ENCODE measurements at regions not wholly inside any gene's neighbourhood (a gene's known extent, or its start where the extent isn't known, plus 50 kb on each side); places are given as distances from the start of the nearest gene placed in this dataset.

GRCh38 chr5:56369361-56369811 is 136.3 kb upstream of the ANKRD55 start:
- DNase-seq: no peak
- Histone ChIP-seq H3K4me3 (no peak overlapping the region), H3K36me3 (no peaks in the 10 kb centered on the region), H3K4me1 (no peaks in the 10 kb centered on the region), H3K9me3 (no peaks in the 10 kb centered on the region), H3K27me3 (no peaks in the 10 kb centered on the region), H3K27ac (no peak overlapping the region)
- 89 to 97% (median 94%) methylated on average over 3 of the region's 3 CpGs for WGBS, 5 donors
- TF ChIP-seq EP300 (IDR thresholded peaks at IDR 0.05): no peak
- intact Hi-C loops (cut with DNase I; ENCODE audit: low total_unique reads): no loop called here

- TF ChIP-seq POLR2AphosphoS5 (IDR thresholded peaks at IDR 0.05): no peak
- TF ChIP-seq POLR2A (IDR thresholded peaks at IDR 0.05): no peak
- TF ChIP-seq EP300 (IDR thresholded peaks at IDR 0.05): no peak
- TF ChIP-seq, protein P1, sequence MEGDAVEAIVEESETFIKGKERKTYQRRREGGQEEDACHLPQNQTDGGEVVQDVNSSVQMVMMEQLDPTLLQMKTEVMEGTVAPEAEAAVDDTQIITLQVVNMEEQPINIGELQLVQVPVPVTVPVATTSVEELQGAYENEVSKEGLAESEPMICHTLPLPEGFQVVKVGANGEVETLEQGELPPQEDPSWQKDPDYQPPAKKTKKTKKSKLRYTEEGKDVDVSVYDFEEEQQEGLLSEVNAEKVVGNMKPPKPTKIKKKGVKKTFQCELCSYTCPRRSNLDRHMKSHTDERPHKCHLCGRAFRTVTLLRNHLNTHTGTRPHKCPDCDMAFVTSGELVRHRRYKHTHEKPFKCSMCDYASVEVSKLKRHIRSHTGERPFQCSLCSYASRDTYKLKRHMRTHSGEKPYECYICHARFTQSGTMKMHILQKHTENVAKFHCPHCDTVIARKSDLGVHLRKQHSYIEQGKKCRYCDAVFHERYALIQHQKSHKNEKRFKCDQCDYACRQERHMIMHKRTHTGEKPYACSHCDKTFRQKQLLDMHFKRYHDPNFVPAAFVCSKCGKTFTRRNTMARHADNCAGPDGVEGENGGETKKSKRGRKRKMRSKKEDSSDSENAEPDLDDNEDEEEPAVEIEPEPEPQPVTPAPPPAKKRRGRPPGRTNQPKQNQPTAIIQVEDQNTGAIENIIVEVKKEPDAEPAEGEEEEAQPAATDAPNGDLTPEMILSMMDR (IDR thresholded peaks at IDR 0.05): no peak
- WGBS, 5 donors: 95 to 100% (median 97%) methylated on average over 2 of the region's 2 CpGs
- DNase-seq: no peak
- Histone ChIP-seq H3K4me1 (no peaks in the 10 kb centered on the region), H3K27ac (no peak overlapping the region), H3K27me3 (no peaks in the 10 kb centered on the region), H3K36me3 (no peaks in the 10 kb centered on the region), H3K9me3 (no peaks in the 10 kb centered on the region), H3K4me3 (no peak overlapping the region)
- intact Hi-C loops (cut with DNase I; ENCODE audit: low total_unique reads): no loop called here
These were observed 134.6 kb upstream of the ANKRD55 start for GRCh38 chr5:56367748-56368147.

GRCh38 chr5:56366986-56367385 is 133.9 kb upstream of the ANKRD55 start:
- DNase-seq: no peak
- Histone ChIP-seq H3K27me3 (no peaks in the 10 kb centered on the region), H3K9me3 (no peaks in the 10 kb centered on the region), H3K4me3 (no peak overlapping the region), H3K4me1 (no peaks in the 10 kb centered on the region), H3K27ac (no peak overlapping the region), H3K36me3 (no peaks in the 10 kb centered on the region)
- intact Hi-C loops (cut with DNase I; ENCODE audit: low total_unique reads): no loop called here
- WGBS, 5 donors: 95 to 100% (median 98%) methylated on average over 1 of the region's 1 CpG
- TF ChIP-seq, protein P1 (IDR thresholded peaks at IDR 0.05): no peak
- TF ChIP-seq POLR2A (IDR thresholded peaks at IDR 0.05) (no peak), EP300 (IDR thresholded peaks at IDR 0.05) (no peak), POLR2AphosphoS5 (IDR thresholded peaks at IDR 0.05) (no peak)

GRCh38 chr5:56361398-56361797 is 128.3 kb upstream of the ANKRD55 start:
- H3K36me3 ChIP-seq: no peaks in the 10 kb centered on the region
- H3K4me3 ChIP-seq: no peak overlapping the region
- no peaks in the 10 kb centered on the region for H3K9me3 ChIP-seq
- 85 to 96% (median 93%) methylated on average over 2 of the region's 2 CpGs for WGBS, 5 donors
- no peak for TF ChIP-seq POLR2AphosphoS5 (IDR thresholded peaks at IDR 0.05)
- no peak for TF ChIP-seq POLR2A (IDR thresholded peaks at IDR 0.05)
- TF ChIP-seq, protein P1 (IDR thresholded peaks at IDR 0.05): no peak
- TF ChIP-seq EP300 (IDR thresholded peaks at IDR 0.05): no peak
- peaks cover 3 to 34% (median 18%) of the 10 kb centered on the region in 4 donors for H3K4me1 ChIP-seq
- no peak overlapping the region for H3K27ac ChIP-seq
- intact Hi-C loops (cut with DNase I; ENCODE audit: low total_unique reads): no loop called here
- no peaks in the 10 kb centered on the region for H3K27me3 ChIP-seq
- no peak for DNase-seq

- Histone ChIP-seq H3K9me3 (no peaks in the 10 kb centered on the region), H3K27ac (no peak overlapping the region), H3K4me1 (peaks cover 3 to 40% (median 22%) of the 10 kb centered on the region in 4 donors), H3K27me3 (no peaks in the 10 kb centered on the region), H3K36me3 (no peaks in the 10 kb centered on the region), H3K4me3 (no peak overlapping the region)
- intact Hi-C loops (cut with DNase I; ENCODE audit: low total_unique reads): no loop called here
- DNase-seq: no peak
- TF ChIP-seq, protein P1 (IDR thresholded peaks at IDR 0.05): no peak
- no peak for TF ChIP-seq EP300 (IDR thresholded peaks at IDR 0.05)
- TF ChIP-seq POLR2AphosphoS5 (IDR thresholded peaks at IDR 0.05): no peak
- no peak for TF ChIP-seq POLR2A (IDR thresholded peaks at IDR 0.05)
- 78 to 87% (median 85%) methylated on average over 6 of the region's 6 CpGs for WGBS, 5 donors
These were observed 127.7 kb upstream of the ANKRD55 start for GRCh38 chr5:56360816-56361215.

Data from stomach (tissue), 8 donors.